ENCODE measurements at regions not wholly inside any gene's neighbourhood (a gene's known extent, or its start where the extent isn't known, plus 50 kb on each side); places are given as distances from the start of the nearest gene placed in this dataset.
"Not testable (repeated sequence)": the region's sequence is repeated elsewhere in the genome, so short reads cannot be mapped to it uniquely, and the experiment has no call there.

DNA sequence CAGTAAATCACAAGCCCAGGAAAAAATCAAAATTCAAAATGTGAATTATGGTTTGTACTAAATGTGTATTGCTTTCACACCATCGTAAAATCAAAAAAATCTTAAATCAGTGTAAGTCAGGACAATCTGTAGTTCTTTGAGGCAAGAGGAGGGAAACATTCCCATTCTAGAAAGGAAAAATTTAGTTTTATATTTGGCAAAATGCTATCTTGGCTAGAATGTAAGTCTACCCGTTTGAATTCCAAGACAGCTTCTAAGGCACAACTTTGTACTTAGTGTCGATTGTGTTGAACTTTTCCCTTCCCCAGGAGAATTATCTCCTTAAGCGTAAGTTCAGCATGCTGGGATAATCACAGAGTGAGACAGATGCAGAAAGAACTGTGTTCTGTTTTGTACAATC lies 638.2 kb upstream of the LRRTM1 start:
- TF ChIP-seq ZFX (IDR thresholded peaks at IDR 0.05; ENCODE audit: borderline replicate concordance), result no peak
- TF ChIP-seq, protein P1, sequence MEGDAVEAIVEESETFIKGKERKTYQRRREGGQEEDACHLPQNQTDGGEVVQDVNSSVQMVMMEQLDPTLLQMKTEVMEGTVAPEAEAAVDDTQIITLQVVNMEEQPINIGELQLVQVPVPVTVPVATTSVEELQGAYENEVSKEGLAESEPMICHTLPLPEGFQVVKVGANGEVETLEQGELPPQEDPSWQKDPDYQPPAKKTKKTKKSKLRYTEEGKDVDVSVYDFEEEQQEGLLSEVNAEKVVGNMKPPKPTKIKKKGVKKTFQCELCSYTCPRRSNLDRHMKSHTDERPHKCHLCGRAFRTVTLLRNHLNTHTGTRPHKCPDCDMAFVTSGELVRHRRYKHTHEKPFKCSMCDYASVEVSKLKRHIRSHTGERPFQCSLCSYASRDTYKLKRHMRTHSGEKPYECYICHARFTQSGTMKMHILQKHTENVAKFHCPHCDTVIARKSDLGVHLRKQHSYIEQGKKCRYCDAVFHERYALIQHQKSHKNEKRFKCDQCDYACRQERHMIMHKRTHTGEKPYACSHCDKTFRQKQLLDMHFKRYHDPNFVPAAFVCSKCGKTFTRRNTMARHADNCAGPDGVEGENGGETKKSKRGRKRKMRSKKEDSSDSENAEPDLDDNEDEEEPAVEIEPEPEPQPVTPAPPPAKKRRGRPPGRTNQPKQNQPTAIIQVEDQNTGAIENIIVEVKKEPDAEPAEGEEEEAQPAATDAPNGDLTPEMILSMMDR (IDR thresholded peaks at IDR 0.05), result no peak
- no peak overlapping the region for H3K27ac ChIP-seq

DNA sequence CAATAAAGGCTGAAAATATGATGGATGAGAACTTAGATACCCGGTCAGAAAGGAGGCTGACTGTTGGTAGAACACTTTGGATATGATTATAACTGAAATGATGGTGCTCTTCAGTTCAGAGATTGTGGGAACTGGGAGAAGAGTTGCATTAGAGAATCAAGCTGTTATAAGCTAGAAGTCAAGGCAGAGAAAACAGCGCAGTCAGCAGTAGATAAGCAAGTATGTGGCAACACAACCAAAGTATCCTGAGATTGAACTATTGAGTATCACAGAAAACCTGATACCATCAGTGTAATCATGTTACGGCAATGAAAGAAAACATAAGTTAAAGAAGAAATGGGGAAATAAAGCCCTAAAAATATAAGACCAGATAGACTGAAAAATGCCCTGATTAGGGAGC lies 633.9 kb upstream of the LRRTM1 start:
- H3K27ac ChIP-seq, result no peak overlapping the region
- TF ChIP-seq, protein P1 (IDR thresholded peaks at IDR 0.05), result no peak
- no peak for TF ChIP-seq ZFX (IDR thresholded peaks at IDR 0.05; ENCODE audit: borderline replicate concordance)

DNA sequence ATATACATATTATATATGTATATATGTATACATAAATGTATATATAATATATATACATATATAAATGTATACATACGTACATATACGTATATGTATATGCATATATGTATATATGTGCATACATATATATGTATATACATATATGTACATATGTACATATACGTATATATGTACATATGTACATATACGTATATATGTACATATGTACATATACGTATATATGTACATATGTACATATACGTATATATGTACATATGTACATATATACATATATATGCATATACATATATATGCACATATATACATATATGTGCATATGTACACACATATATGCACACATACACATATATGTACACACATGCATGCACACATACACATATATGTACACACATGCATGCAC lies 627.3 kb upstream of the LRRTM1 start:
- H3K27ac ChIP-seq, result not testable (repeated sequence)

DNA sequence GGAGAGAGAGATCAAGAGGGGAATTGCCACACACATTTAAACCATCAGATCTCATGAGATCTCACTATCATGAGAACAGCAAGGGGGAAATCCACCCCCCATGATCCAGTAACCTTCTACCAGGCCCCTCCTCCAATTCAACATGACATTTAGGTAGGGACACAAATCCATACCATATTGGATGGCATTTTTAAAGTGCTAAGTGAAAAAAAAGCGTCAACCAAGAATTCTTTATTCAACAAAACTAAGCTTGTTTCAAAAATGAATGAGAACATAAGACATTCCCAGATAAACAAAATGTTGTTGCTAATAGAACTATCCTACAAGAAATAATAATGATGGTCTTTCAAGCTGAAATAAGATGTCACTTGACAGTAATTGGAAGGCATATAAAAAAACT lies 626.2 kb upstream of the LRRTM1 start:
- H3K27ac ChIP-seq, result no peak overlapping the region
- TF ChIP-seq ZFX (IDR thresholded peaks at IDR 0.05; ENCODE audit: borderline replicate concordance), result no peak
- TF ChIP-seq, protein P1 (IDR thresholded peaks at IDR 0.05), result no peak

DNA sequence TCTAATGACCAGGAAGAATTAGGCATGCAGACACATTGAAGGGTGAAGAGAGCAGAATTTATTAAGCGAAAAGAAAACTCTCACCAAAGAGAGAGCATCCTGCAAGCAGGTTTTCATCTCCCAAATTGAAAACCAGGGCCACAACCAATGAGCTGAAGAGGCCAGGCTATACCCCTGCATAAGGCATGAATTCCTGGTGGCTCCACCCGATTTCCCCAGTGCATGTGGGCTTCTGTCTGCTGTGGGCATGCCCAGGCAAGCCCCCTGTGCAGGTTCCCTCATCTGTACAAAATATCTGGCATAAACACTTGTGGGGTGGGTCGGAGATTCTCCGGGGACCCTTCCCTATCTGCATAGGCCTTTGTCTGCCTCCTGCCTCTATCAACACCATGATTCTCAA lies 621.6 kb upstream of the LRRTM1 start:
- TF ChIP-seq ZFX (IDR thresholded peaks at IDR 0.05; ENCODE audit: borderline replicate concordance), result no peak
- TF ChIP-seq, protein P1 (IDR thresholded peaks at IDR 0.05), result no peak
- H3K27ac ChIP-seq, result no peak overlapping the region

DNA sequence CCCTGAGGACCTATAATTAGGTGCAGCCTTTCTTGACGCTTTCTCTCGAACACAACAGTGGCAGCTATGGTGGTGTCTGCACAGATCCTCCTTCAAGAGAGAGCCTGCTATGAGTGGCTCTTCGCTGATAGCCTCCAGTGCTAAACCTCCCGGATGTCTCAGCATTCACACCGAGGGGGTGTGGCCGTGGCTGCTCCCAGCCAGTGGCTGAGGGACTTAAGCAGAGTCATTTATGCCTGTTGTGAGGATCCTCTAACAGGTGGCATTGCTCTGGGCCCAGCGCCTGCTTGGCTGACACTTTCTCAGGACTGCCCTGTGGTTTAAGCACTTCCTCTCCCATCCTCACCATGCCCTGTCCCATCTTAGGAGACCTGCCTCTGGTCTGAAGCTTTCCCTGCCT lies 592.0 kb upstream of the LRRTM1 start:
- TF ChIP-seq, protein P1 (IDR thresholded peaks at IDR 0.05), result no peak
- no peak for TF ChIP-seq ZFX (IDR thresholded peaks at IDR 0.05; ENCODE audit: borderline replicate concordance)
- H3K27ac ChIP-seq, result no peak overlapping the region

DNA sequence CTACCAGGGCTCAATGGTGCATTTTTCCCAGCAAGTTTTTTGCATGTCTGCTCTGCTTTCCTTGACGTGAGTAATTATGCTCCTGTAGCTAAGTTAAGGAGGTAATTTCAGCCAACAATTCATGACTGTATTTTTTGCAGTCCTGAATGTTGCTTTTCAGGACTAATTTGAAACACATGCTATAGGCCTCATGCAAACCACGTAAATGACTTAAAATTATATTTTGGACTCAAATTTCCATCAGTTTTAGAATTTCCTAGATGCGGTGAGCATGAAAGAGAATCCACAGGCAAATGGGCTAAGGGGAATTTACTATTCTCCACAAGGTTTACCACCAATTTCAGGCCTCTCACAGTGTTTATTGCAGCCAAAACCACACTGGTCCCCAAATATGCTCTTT lies 589.9 kb upstream of the LRRTM1 start:
- H3K27ac ChIP-seq, result no peak overlapping the region
- TF ChIP-seq ZFX (IDR thresholded peaks at IDR 0.05; ENCODE audit: borderline replicate concordance), result no peak
- TF ChIP-seq, protein P1 (IDR thresholded peaks at IDR 0.05), result no peak

DNA sequence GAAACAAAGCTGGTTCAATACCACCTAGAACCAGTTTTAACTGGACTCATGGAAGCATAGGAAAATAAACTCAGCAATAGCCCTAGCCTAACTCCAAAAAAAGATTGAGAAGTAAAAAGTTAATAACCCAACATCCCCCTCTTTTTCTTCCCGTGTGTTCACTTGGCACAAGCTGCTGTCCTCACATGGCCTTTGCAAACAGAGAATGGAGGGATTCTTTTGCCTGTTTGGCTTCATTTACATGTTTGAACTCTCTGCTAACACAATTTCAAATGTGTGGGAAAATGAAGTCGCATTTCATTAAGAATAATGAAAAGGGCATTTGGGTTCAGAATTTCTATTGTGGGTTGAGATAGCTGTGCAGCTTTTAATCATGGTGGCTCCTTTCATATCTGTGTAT lies 589.2 kb upstream of the LRRTM1 start:
- TF ChIP-seq, protein P1 (IDR thresholded peaks at IDR 0.05), result no peak
- TF ChIP-seq ZFX (IDR thresholded peaks at IDR 0.05; ENCODE audit: borderline replicate concordance), result no peak
- H3K27ac ChIP-seq, result no peak overlapping the region

Measured in 22Rv1 (cell line).